ENCODE measurements at regions not wholly inside any gene's neighbourhood (a gene's known extent, or its start where the extent isn't known, plus 50 kb on each side); places are given as distances from the start of the nearest gene placed in this dataset.

DNA sequence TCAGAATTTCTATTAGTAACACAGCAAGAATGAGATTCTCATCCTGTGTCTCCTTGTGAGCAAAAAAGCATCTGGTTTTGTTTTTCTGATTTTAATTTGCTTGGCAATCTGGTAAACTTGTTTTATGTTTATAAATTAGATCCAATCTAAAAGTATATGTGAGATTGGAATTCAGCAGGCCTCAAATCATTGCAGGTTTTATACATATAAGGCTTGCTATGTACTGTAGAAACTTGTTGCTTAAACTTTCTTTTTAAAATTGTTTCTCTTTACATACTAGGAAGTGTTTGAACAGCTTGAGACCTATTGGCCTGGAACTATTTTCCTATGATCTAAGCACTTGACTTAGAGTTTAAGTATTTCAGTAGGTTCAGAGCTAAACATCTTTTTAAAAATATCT is 1037.8 kb downstream of the NR2F1-AS1 start:
- TF ChIP-seq EZH2phosphoT487 (IDR thresholded peaks at IDR 0.05; ENCODE audit: unreplicated experiment), result no peak
- no peak for TF ChIP-seq CTCF (conservative IDR thresholded peaks at IDR 0.05; ENCODE audit: low read depth in 2 of 2)
- TF ChIP-seq POLR2AphosphoS5 (IDR thresholded peaks at IDR 0.05; ENCODE audit: low read depth), result no peak
- no peak for TF ChIP-seq EZH2 (IDR thresholded peaks at IDR 0.05; ENCODE audit: low read depth, unreplicated experiment)
- TF ChIP-seq, protein P1, sequence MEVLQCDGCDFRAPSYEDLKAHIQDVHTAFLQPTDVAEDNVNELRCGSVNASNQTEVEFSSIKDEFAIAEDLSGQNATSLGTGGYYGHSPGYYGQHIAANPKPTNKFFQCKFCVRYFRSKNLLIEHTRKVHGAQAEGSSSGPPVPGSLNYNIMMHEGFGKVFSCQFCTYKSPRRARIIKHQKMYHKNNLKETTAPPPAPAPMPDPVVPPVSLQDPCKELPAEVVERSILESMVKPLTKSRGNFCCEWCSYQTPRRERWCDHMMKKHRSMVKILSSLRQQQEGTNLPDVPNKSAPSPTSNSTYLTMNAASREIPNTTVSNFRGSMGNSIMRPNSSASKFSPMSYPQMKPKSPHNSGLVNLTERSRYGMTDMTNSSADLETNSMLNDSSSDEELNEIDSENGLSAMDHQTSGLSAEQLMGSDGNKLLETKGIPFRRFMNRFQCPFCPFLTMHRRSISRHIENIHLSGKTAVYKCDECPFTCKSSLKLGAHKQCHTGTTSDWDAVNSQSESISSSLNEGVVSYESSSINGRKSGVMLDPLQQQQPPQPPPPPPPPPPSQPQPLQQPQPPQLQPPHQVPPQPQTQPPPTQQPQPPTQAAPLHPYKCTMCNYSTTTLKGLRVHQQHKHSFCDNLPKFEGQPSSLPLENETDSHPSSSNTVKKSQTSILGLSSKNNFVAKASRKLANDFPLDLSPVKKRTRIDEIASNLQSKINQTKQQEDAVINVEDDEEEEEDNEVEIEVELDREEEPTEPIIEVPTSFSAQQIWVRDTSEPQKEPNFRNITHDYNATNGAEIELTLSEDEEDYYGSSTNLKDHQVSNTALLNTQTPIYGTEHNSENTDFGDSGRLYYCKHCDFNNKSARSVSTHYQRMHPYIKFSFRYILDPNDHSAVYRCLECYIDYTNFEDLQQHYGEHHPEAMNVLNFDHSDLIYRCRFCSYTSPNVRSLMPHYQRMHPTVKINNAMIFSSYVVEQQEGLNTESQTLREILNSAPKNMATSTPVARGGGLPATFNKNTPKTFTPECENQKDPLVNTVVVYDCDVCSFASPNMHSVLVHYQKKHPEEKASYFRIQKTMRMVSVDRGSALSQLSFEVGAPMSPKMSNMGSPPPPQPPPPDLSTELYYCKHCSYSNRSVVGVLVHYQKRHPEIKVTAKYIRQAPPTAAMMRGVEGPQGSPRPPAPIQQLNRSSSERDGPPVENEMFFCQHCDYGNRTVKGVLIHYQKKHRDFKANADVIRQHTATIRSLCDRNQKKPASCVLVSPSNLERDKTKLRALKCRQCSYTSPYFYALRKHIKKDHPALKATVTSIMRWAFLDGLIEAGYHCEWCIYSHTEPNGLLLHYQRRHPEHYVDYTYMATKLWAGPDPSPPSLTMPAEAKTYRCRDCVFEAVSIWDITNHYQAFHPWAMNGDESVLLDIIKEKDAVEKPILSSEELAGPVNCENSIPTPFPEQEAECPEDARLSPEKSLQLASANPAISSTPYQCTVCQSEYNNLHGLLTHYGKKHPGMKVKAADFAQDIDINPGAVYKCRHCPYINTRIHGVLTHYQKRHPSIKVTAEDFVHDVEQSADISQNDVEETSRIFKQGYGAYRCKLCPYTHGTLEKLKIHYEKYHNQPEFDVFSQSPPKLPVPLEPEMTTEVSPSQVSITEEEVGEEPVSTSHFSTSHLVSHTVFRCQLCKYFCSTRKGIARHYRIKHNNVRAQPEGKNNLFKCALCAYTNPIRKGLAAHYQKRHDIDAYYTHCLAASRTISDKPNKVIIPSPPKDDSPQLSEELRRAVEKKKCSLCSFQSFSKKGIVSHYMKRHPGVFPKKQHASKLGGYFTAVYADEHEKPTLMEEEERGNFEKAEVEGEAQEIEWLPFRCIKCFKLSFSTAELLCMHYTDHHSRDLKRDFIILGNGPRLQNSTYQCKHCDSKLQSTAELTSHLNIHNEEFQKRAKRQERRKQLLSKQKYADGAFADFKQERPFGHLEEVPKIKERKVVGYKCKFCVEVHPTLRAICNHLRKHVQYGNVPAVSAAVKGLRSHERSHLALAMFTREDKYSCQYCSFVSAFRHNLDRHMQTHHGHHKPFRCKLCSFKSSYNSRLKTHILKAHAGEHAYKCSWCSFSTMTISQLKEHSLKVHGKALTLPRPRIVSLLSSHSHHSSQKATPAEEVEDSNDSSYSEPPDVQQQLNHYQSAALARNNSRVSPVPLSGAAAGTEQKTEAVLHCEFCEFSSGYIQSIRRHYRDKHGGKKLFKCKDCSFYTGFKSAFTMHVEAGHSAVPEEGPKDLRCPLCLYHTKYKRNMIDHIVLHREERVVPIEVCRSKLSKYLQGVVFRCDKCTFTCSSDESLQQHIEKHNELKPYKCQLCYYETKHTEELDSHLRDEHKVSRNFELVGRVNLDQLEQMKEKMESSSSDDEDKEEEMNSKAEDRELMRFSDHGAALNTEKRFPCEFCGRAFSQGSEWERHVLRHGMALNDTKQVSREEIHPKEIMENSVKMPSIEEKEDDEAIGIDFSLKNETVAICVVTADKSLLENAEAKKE (CRISPR knock-in tag; IDR thresholded peaks at IDR 0.05), result no peak
- no peak for TF ChIP-seq CREB1 (CRISPR knock-in tag; IDR thresholded peaks at IDR 0.05; ENCODE audit: low read depth)
- TF ChIP-seq ZNF114 (CRISPR knock-in tag; IDR thresholded peaks at IDR 0.05), result no peak
- TF ChIP-seq, protein P2, sequence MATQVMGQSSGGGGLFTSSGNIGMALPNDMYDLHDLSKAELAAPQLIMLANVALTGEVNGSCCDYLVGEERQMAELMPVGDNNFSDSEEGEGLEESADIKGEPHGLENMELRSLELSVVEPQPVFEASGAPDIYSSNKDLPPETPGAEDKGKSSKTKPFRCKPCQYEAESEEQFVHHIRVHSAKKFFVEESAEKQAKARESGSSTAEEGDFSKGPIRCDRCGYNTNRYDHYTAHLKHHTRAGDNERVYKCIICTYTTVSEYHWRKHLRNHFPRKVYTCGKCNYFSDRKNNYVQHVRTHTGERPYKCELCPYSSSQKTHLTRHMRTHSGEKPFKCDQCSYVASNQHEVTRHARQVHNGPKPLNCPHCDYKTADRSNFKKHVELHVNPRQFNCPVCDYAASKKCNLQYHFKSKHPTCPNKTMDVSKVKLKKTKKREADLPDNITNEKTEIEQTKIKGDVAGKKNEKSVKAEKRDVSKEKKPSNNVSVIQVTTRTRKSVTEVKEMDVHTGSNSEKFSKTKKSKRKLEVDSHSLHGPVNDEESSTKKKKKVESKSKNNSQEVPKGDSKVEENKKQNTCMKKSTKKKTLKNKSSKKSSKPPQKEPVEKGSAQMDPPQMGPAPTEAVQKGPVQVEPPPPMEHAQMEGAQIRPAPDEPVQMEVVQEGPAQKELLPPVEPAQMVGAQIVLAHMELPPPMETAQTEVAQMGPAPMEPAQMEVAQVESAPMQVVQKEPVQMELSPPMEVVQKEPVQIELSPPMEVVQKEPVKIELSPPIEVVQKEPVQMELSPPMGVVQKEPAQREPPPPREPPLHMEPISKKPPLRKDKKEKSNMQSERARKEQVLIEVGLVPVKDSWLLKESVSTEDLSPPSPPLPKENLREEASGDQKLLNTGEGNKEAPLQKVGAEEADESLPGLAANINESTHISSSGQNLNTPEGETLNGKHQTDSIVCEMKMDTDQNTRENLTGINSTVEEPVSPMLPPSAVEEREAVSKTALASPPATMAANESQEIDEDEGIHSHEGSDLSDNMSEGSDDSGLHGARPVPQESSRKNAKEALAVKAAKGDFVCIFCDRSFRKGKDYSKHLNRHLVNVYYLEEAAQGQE (IDR thresholded peaks at IDR 0.05; ENCODE audit: unreplicated experiment), result no peak

All from GM23338 (cell line).